ENCODE measurements at regions not wholly inside any gene's neighbourhood (a gene's known extent, or its start where the extent isn't known, plus 50 kb on each side); places are given as distances from the start of the nearest gene placed in this dataset.

DNA sequence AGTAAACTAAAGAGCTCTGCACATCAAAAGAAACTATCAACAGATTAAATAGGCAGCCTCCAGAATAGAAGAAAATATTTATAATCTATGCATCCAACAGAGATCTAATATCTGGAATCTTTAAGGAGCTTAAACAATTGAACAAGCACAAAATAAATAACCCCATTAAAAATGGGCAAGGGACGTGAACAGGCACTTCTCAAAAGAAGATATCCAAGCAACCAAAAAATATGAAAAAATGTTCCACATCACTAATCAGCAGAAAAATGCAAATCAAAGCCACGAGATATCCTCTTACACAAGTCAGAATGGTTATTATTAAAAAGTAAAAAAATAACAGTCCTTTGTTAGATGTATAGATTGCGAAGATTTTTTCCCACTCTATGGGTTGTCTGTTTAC, 109.1 kb upstream of the TRPC7 start:
- no peak for TF ChIP-seq MYC (IDR thresholded peaks at IDR 0.05; ENCODE audit: low read depth, low read length)
- TF ChIP-seq, protein P1, sequence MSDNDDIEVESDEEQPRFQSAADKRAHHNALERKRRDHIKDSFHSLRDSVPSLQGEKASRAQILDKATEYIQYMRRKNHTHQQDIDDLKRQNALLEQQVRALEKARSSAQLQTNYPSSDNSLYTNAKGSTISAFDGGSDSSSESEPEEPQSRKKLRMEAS (IDR thresholded peaks at IDR 0.05; ENCODE audit: low read depth, low read length), result no peak
- no peak for TF ChIP-seq CTCF (IDR thresholded peaks at IDR 0.05; ENCODE audit: low read depth, low read length)
- no peak for TF ChIP-seq POLR2A (IDR thresholded peaks at IDR 0.05; ENCODE audit: extremely low read depth, insufficient read length)

GRCh38 chr5:136467632-136468031, 102.3 kb upstream of the TRPC7 start:
- no peak for DNase-seq (ENCODE audit: low read depth)
- TF ChIP-seq MYC (IDR thresholded peaks at IDR 0.05; ENCODE audit: low read depth, low read length), result no peak
- TF ChIP-seq, protein P1 (IDR thresholded peaks at IDR 0.05; ENCODE audit: low read depth, low read length), result no peak
- TF ChIP-seq POLR2A (IDR thresholded peaks at IDR 0.05; ENCODE audit: extremely low read depth, insufficient read length), result no peak
- TF ChIP-seq CTCF (IDR thresholded peaks at IDR 0.05; ENCODE audit: low read depth, low read length), result no peak
- H3K4me3 ChIP-seq (ENCODE audit: low read depth, low read length), result no peak overlapping the region

More for the DNA sequence above, 109.1 kb upstream of the TRPC7 start:
- DNase-seq (ENCODE audit: low read depth), result no peak
- H3K4me3 ChIP-seq (ENCODE audit: low read depth, low read length), result no peak overlapping the region

GRCh38 chr5:136466041-136466415, 100.7 kb upstream of the TRPC7 start:
- no peak for TF ChIP-seq MYC (IDR thresholded peaks at IDR 0.05; ENCODE audit: low read depth, low read length)
- DNase-seq (ENCODE audit: low read depth), result no peak
- H3K4me3 ChIP-seq (ENCODE audit: low read depth, low read length), result no peak overlapping the region

DNA sequence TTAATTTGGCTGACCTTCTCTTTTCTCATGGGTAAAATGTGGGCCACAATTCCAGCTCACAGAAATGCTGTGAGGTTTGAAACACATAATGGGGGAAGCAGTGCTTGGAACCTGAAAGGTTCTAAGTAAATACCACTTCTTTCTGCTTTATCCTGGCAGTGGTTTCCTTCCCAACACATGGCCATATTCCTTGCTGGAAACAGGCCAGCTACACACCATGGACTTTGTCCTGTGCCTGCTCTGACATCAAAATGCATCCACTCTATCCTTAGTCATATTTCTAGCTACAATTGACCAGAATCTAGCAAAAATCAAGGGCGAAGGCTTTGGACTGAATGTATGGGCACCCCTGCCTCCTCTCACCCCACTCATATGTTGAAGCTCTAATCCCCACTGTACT, 93.1 kb upstream of the TRPC7 start:
- no peak overlapping the region for H3K4me3 ChIP-seq (ENCODE audit: low read depth, low read length)
- TF ChIP-seq, protein P1 (IDR thresholded peaks at IDR 0.05; ENCODE audit: low read depth, low read length), result no peak
- TF ChIP-seq POLR2A (IDR thresholded peaks at IDR 0.05; ENCODE audit: extremely low read depth, insufficient read length) (no peak), MYC (IDR thresholded peaks at IDR 0.05; ENCODE audit: low read depth, low read length) (no peak), CTCF (IDR thresholded peaks at IDR 0.05; ENCODE audit: low read depth, low read length) (no peak)
- DNase-seq (ENCODE audit: low read depth), result no peak

GRCh38 chr5:136457390-136458013, 92.2 kb upstream of the TRPC7 start:
- TF ChIP-seq MYC (IDR thresholded peaks at IDR 0.05; ENCODE audit: low read depth, low read length) (no peak), CTCF (IDR thresholded peaks at IDR 0.05; ENCODE audit: low read depth, low read length) (no peak), POLR2A (IDR thresholded peaks at IDR 0.05; ENCODE audit: extremely low read depth, insufficient read length) (no peak)
- TF ChIP-seq, protein P1 (IDR thresholded peaks at IDR 0.05; ENCODE audit: low read depth, low read length), result no peak
- DNase-seq (ENCODE audit: low read depth), result no peak
- H3K4me3 ChIP-seq (ENCODE audit: low read depth, low read length), result no peak overlapping the region

GRCh38 chr5:136455409-136455808, 90.1 kb upstream of the TRPC7 start:
- TF ChIP-seq POLR2A (IDR thresholded peaks at IDR 0.05; ENCODE audit: extremely low read depth, insufficient read length) (no peak), MYC (IDR thresholded peaks at IDR 0.05; ENCODE audit: low read depth, low read length) (no peak), CTCF (IDR thresholded peaks at IDR 0.05; ENCODE audit: low read depth, low read length) (no peak)
- TF ChIP-seq, protein P1 (IDR thresholded peaks at IDR 0.05; ENCODE audit: low read depth, low read length), result no peak
- no peak overlapping the region for H3K4me3 ChIP-seq (ENCODE audit: low read depth, low read length)
- DNase-seq (ENCODE audit: low read depth), result no peak

Measured in NB4 (cell line).